Ovary (tissue), 7 donors: ENCODE measurements at regions not wholly inside any gene's neighbourhood (a gene's known extent, or its start where the extent isn't known, plus 50 kb on each side); places are given as distances from the start of the nearest gene placed in this dataset.

Experiments used
- DNase-seq, 5 donors: peaks; one replicate each; pipeline ENCODE4 v3.0.0-alpha.2; 2019 to 2020
- H3K27ac ChIP-seq, 2 donors: fragments of 200-600 bp; one replicate each; pipeline versions ENCODE4 v1.5.1 to v1.8.0; 2019 to 2022
- H3K27me3 ChIP-seq: fragments of 200-600 bp; one replicate; pipeline ENCODE4 v1.8.0; 2022
- H3K36me3 ChIP-seq: fragments of 200-600 bp; sonication (generic); one replicate; pipeline ENCODE4 v1.5.1; 2019
- H3K4me1 ChIP-seq: one replicate; pipeline ENCODE4 v1.8.1; 2013; ENCODE audit warnings: mild to moderate bottlenecking, moderate library complexity; ENCODE audit not compliant: insufficient read depth
- H3K4me3 ChIP-seq: fragments of 200-600 bp; sonication (generic); one replicate; pipeline ENCODE4 v1.5.1; 2017
- H3K9me3 ChIP-seq, 2 donors: fragments of 200-600 bp in 1 of 2; sonication (generic) in 1 of 2; one replicate each; pipeline versions ENCODE4 v1.5.1 to v1.8.1; 2013 to 2019; ENCODE audit warnings: mild to moderate bottlenecking in 1 of 2, moderate library complexity in 1 of 2
- CTCF ChIP-seq, 3 donors: fragments of 450-650 bp in 2 of 3; fragments of 200-600 bp in 1 of 3; IDR thresholded peaks; one replicate each; pipeline versions ENCODE4 v1.5.1 to v1.8.0; 2016 to 2022; ENCODE audit warnings: antibody characterized with exemption in 3 of 3, mild to moderate bottlenecking in 1 of 3
- EP300 ChIP-seq: sonication (generic); formaldehyde crosslinking; IDR thresholded peaks from one replicate; pipeline ENCODE4 v1.6.1; 2017; ENCODE audit warnings: antibody characterized with exemption
- POLR2A ChIP-seq: fragments of 450-650 bp; IDR thresholded peaks from one replicate; pipeline ENCODE4 v1.6.1; 2017; ENCODE audit warnings: antibody characterized with exemption, mild to moderate bottlenecking, moderate library complexity
- WGBS, 3 donors: extraction: QIAGEN DNeasy Blood & Tissue Kit in 1 of 3; methylation state at CpG; one replicate each; pipeline versions ENCODE4 v1.1.5 to v1.1.7; 2013 to 2017; 5-methylcytosine and 5-hydroxymethylcytosine counted together
- intact Hi-C, 4 donors: fragments of 100-400 bp; cut with DNase I; formaldehyde crosslinking; loops; one replicate each; pipeline versions ENCODE4 v1.11.0 to v1.15.1; 2022 to 2023
- donor health status: DM: no; HTN: no; CAD: no; lungs with moderate emphysema.
- donor health status: DM: no; HTN: no; CAD: no.
- donor health status: Bipolar disorder and iron deficiency.
- donor health status: DM: no; HTN: no; CAD: no.
- donor health status: DM: yes; HTN: yes; CAD: no.

- no peak overlapping the region for H3K27ac ChIP-seq
- intact Hi-C loops = no loop called here
- H3K4me3 ChIP-seq = no peak overlapping the region
- TF ChIP-seq POLR2A (no peak), CTCF (IDR thresholded peaks at IDR 0.05) (no peak), EP300 (no peak)
- no peaks in the 10 kb centered on the region for H3K36me3 ChIP-seq
- WGBS, 3 donors = 84 to 92% (median 92%) methylated on average over 6 of the region's 6 CpGs
- DNase-seq = no peak
- H3K4me1 ChIP-seq = no peaks in the 10 kb centered on the region
- H3K27me3 ChIP-seq = no peaks in the 10 kb centered on the region
- no peaks in the 10 kb centered on the region for H3K9me3 ChIP-seq
These were observed 499.3 kb downstream of the EPHA5 start for GRCh38 chr4:65170768-65171514.

- H3K36me3 ChIP-seq = no peaks in the 10 kb centered on the region
- H3K4me1 ChIP-seq = no peaks in the 10 kb centered on the region
- TF ChIP-seq POLR2A (no peak), CTCF (IDR thresholded peaks at IDR 0.05) (no peak), EP300 (no peak)
- no peaks in the 10 kb centered on the region for H3K9me3 ChIP-seq
- H3K27me3 ChIP-seq = no peaks in the 10 kb centered on the region
- 85 to 88% (median 85%) methylated on average over 3 of the region's 3 CpGs for WGBS, 3 donors
- H3K27ac ChIP-seq = no peak overlapping the region
- intact Hi-C loops = no loop called here
- no peak overlapping the region for H3K4me3 ChIP-seq
- DNase-seq = no peak
These were observed 502.6 kb downstream of the EPHA5 start for GRCh38 chr4:65167719-65168118.

GRCh38 chr4:65152205-65152604 is 518.1 kb downstream of the EPHA5 start:
- Histone ChIP-seq H3K36me3 (no peaks in the 10 kb centered on the region), H3K9me3 (no peaks in the 10 kb centered on the region), H3K27me3 (no peaks in the 10 kb centered on the region), H3K4me3 (no peak overlapping the region), H3K4me1 (no peaks in the 10 kb centered on the region), H3K27ac (no peak overlapping the region)
- DNase-seq = no peak
- TF ChIP-seq CTCF (IDR thresholded peaks at IDR 0.05) = no peak
- TF ChIP-seq POLR2A = no peak
- TF ChIP-seq EP300 = no peak
- intact Hi-C loops = no loop called here

GRCh38 chr4:65139998-65140397 is 530.3 kb downstream of the EPHA5 start:
- intact Hi-C loops = no loop called here
- H3K4me1 ChIP-seq = no peaks in the 10 kb centered on the region
- no peaks in the 10 kb centered on the region for H3K36me3 ChIP-seq
- H3K4me3 ChIP-seq = no peak overlapping the region
- H3K27ac ChIP-seq = no peak overlapping the region
- no peaks in the 10 kb centered on the region for H3K9me3 ChIP-seq
- TF ChIP-seq CTCF (IDR thresholded peaks at IDR 0.05) (no peak), EP300 (no peak), POLR2A (no peak)
- no peak for DNase-seq
- 93 to 96% (median 94%) methylated on average over 1 of the region's 1 CpG for WGBS, 3 donors
- no peaks in the 10 kb centered on the region for H3K27me3 ChIP-seq
